Endothelial cell of umbilical vein (primary cell): ENCODE measurements at regions not wholly inside any gene's neighbourhood (a gene's known extent, or its start where the extent isn't known, plus 50 kb on each side); places are given as distances from the start of the nearest gene placed in this dataset.

Source experiments
- BruUV-seq: library from RNA; stranded (reverse); fragments of 400-500 nt; replicated peaks from 2 replicates; lab custom pipeline; 2021; lab: Mats Ljungman, UMichigan
- CTCF ChIA-PET: fragments of 300-600, 350-600 bp; sonication (Branson Sonifier 250); formaldehyde crosslinking; loops from one replicate; lab custom pipeline; 2021; ENCODE audit warnings: antibody characterized with exemption, inconsistent platforms; lab: Charles Lee
- POLR2A ChIA-PET: fragments of 300-600, 350-600 bp; sonication (Branson Sonifier 250); formaldehyde crosslinking; loops from one replicate; lab custom pipeline; 2021; ENCODE audit warnings: antibody characterized with exemption, inconsistent platforms; lab: Charles Lee
- DNase-seq: peaks from one replicate; pipeline ENCODE4 v3.0.0-alpha.2; 2011; ENCODE audit warnings: low read depth, low spot score
- FAIRE-seq: peaks from 2 replicates; lab custom pipeline; 2011; peaks lifted over from hg19 to GRCh38; lab: Jason Lieb, UNC
- H2AFZ ChIP-seq: 2 replicates; pipeline ENCODE4 v1.6.0; 2012; ENCODE audit warnings: low read depth, low read length, control low read depth, inconsistent platforms
- H3K27ac ChIP-seq: 2 replicates; pipeline ENCODE4 v1.5.1; 2011; ENCODE audit warnings: low read depth, mild to moderate bottlenecking, control low read depth, low read length, moderate library complexity; ENCODE audit not compliant: insufficient read depth
- H3K27me3 ChIP-seq, 2 experiments: 2 replicates each; pipeline versions ENCODE4 v1.6.0 to v1.6.1; 2011; ENCODE audit warnings: low read length in 2 of 2, mixed read lengths in 1 of 2; ENCODE audit not compliant: control insufficient read depth in 2 of 2, insufficient read depth in 2 of 2
- H3K36me3 ChIP-seq, 2 experiments: 2 replicates in 1 of 2; 3 replicates in 1 of 2; pipeline ENCODE4 v1.5.1; 2011; ENCODE audit warnings: low read length in 2 of 2, mild to moderate bottlenecking in 1 of 2, moderate library complexity in 1 of 2; ENCODE audit not compliant: control insufficient read depth in 2 of 2, insufficient read depth in 2 of 2; ENCODE audit errors: extremely low read depth in 1 of 2
- H3K4me1 ChIP-seq: 3 replicates; pipeline ENCODE4 v1.5.1; 2011; ENCODE audit warnings: mild to moderate bottlenecking, low read length; ENCODE audit not compliant: control insufficient read depth, insufficient read depth; ENCODE audit errors: extremely low read depth
- H3K4me2 ChIP-seq: 2 replicates; pipeline ENCODE4 v1.6.1; 2011; ENCODE audit warnings: low read length, control low read depth, mixed read lengths; ENCODE audit not compliant: insufficient read depth
- H3K4me3 ChIP-seq, 3 experiments: fragments of 200-600 bp in 1 of 3; sonication (generic), shearing (Covaris generic) in 1 of 3; replicated peaks in 1 of 3; 2 replicates each; pipeline ENCODE4 v1.5.1; 2011 to 2016; ENCODE audit warnings: control low read depth in 3 of 3, low read length in 3 of 3, mild to moderate bottlenecking in 2 of 3, inconsistent platforms in 1 of 3, low read depth in 1 of 3, moderate library complexity in 1 of 3; ENCODE audit not compliant: insufficient read depth in 1 of 3
- H3K79me2 ChIP-seq: 2 replicates; pipeline ENCODE4 v1.6.0; 2012; ENCODE audit warnings: low read length, inconsistent platforms; ENCODE audit not compliant: control insufficient read depth, insufficient read depth
- H3K9ac ChIP-seq: replicated peaks from 2 replicates; pipeline ENCODE3; 2011; ENCODE audit warnings: low read length, control low read depth; ENCODE audit not compliant: insufficient read depth; ENCODE audit errors: extremely low read depth
- H3K9me1 ChIP-seq: replicated peaks from 3 replicates; pipeline ENCODE4 v1.6.0; 2011; ENCODE audit warnings: mild to moderate bottlenecking, low read length; ENCODE audit not compliant: control insufficient read depth, insufficient read depth; ENCODE audit errors: extremely low read depth
- H3K9me3 ChIP-seq: replicated peaks from 2 replicates; pipeline ENCODE4 v1.5.1; 2012; ENCODE audit warnings: low read length, inconsistent platforms; ENCODE audit not compliant: control insufficient read depth, insufficient read depth
- H4K20me1 ChIP-seq: replicated peaks from 2 replicates; pipeline ENCODE3; 2011; ENCODE audit warnings: mild to moderate bottlenecking, low read length; ENCODE audit not compliant: control insufficient read depth, insufficient read depth; ENCODE audit errors: extremely low read depth
- EZH2 ChIP-seq: IDR thresholded peaks from 2 replicates; pipeline ENCODE4 v1.6.1; 2012; ENCODE audit warnings: borderline replicate concordance, low read depth, mild to moderate bottlenecking, moderate library complexity, low read length, inconsistent platforms; ENCODE audit not compliant: severe bottlenecking
- FOS ChIP-seq: IDR thresholded peaks from 2 replicates; pipeline ENCODE4 v1.6.1; 2011; ENCODE audit warnings: mild to moderate bottlenecking, low read length, moderate library complexity, borderline replicate concordance; ENCODE audit not compliant: insufficient read depth
- GATA2 ChIP-seq: IDR thresholded peaks from 2 replicates; pipeline ENCODE4 v1.7.0; 2011; ENCODE audit warnings: low read depth, mild to moderate bottlenecking, moderate library complexity, mixed read lengths, low read length; ENCODE audit not compliant: insufficient read length, insufficient read depth
- JUN ChIP-seq: IDR thresholded peaks from 2 replicates; pipeline ENCODE4 v1.6.1; 2011; ENCODE audit warnings: borderline replicate concordance, low read depth; ENCODE audit not compliant: insufficient read length, insufficient read depth
- MYC ChIP-seq: IDR thresholded peaks from one replicate; pipeline ENCODE4 v1.6.1; 2011; ENCODE audit warnings: mild to moderate bottlenecking, low read depth, low read length
- POLR2A ChIP-seq: IDR thresholded peaks from 2 replicates; pipeline ENCODE4 v1.6.1; 2012; ENCODE audit warnings: low read depth, mild to moderate bottlenecking, control low read depth, low read length
- POLR2AphosphoS5 ChIP-seq: IDR thresholded peaks from 2 replicates; pipeline ENCODE4 v1.6.1; 2012; ENCODE audit warnings: low read depth, mild to moderate bottlenecking, control low read depth, low read length, moderate library complexity; ENCODE audit not compliant: insufficient read depth
- dilution Hi-C: fragments of 300-500 bp; cut with MboI; formaldehyde crosslinking; loops from one replicate; pipeline ENCODE4 v1.15.0; 2019; ENCODE audit warnings: low sequenced_read_pairs; ENCODE audit not compliant: extremely low pct_ligation_motif_present
- intact Hi-C: fragments of 100-400 bp; cut with micrococcal nuclease; formaldehyde crosslinking; loops from one replicate; pipeline ENCODE4 v1.10.0; 2022
- TF ChIP-seq, protein P1 (sequence below), 2 donors: IDR thresholded peaks; 1 replicate in 1 of 2; 2 replicates in 1 of 2; pipeline ENCODE4 v1.5.1; 2011; ENCODE audit warnings: low read length in 2 of 2, mild to moderate bottlenecking in 2 of 2, moderate library complexity in 2 of 2, control low read depth in 1 of 2, inconsistent platforms in 1 of 2, low read depth in 1 of 2; ENCODE audit not compliant: insufficient read depth in 1 of 2; ENCODE audit errors: extremely low read depth in 1 of 2
- TF ChIP-seq, protein P2 (sequence below): IDR thresholded peaks from 2 replicates; pipeline ENCODE4 v1.6.1; 2011; ENCODE audit not compliant: insufficient read depth, insufficient read length

DNA sequence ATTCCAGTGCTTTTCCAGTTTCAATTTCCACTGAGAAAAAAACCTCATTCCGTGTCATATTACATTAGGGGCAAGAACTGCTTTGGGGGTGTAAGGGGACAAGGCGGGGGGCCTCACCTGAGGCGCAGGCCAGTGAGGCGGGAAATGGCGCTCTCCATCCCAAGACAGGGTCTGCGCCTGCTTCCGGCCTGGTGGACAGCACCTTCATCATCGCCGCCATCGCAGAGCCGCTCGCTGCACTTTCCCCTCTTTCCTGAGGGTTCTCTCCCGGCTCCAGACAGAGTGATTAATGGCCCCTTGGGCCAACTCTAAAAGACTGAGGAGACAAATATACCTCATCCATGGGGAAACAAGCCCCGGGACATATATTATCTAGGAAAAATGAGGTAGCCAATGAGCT is 270.0 kb upstream of the SOX4 start:
- Histone ChIP-seq H3K9me1 (no peaks in the 10 kb centered on the region), H3K27ac (no peak overlapping the region), H3K79me2 (no peaks in the 10 kb centered on the region), H3K9me3 (no peaks in the 10 kb centered on the region), H3K4me3 (no peak overlapping the region), H3K36me3 (no peaks in the 10 kb centered on the region), H4K20me1 (no peaks in the 10 kb centered on the region), H2AFZ (no peak overlapping the region), H3K4me1 (no peaks in the 10 kb centered on the region), H3K27me3 (no peaks in the 10 kb centered on the region), H3K4me2 (no peak overlapping the region), H3K9ac (no peak overlapping the region)
- FAIRE-seq: no peak
- dilution Hi-C loops (no loop called here), intact Hi-C loops (no loop called here)
- TF ChIP-seq FOS (no peak), JUN (no peak), MYC (no peak)
- no peak for DNase-seq
- CTCF ChIA-PET: no interaction called here
- BruUV-seq: no TSS peak
- POLR2A ChIA-PET: no interaction called here

DNA sequence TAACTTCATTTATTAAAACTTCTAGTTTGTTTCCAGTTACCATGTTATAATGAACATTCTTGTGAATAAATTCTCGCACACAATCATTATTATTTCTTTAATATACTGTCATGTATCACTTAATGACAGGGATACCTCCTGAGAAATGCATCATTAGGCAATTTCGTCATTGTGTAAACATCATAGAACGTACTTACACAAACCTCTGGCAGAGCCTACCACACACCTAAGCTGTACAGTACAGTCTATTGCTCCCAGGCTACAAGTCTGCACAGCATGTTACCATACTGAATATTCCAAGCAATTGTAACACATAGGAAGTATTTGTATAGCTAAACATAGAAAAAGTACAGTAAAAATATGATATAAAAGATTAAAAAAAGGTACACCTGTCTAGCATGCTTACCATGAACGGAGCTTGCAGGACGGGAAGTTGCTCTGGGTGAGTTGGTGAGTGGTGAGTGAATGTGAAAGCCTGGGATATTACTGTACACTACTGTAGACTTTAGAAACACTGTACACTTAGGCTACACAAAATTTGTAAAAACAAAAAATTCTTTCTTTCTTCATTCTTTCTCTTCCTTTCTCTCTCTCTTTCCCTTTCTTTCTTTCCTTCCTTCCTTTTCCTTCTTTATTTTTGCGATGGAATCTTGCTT is 268.2 kb upstream of the SOX4 start:
- Histone ChIP-seq H4K20me1 (no peaks in the 10 kb centered on the region), H3K9me1 (no peaks in the 10 kb centered on the region), H2AFZ (no peak overlapping the region), H3K4me1 (no peaks in the 10 kb centered on the region), H3K4me2 (no peak overlapping the region), H3K36me3 (no peaks in the 10 kb centered on the region), H3K79me2 (no peaks in the 10 kb centered on the region), H3K27ac (no peak overlapping the region), H3K9ac (no peak overlapping the region), H3K9me3 (no peaks in the 10 kb centered on the region), H3K4me3 (no peak overlapping the region), H3K27me3 (no peaks in the 10 kb centered on the region)
- BruUV-seq: no TSS peak
- intact Hi-C loops: no loop called here
- FAIRE-seq: peak; percentile 4
- DNase-seq: no peak
- dilution Hi-C loops: no loop called here
- TF ChIP-seq, protein P1, sequence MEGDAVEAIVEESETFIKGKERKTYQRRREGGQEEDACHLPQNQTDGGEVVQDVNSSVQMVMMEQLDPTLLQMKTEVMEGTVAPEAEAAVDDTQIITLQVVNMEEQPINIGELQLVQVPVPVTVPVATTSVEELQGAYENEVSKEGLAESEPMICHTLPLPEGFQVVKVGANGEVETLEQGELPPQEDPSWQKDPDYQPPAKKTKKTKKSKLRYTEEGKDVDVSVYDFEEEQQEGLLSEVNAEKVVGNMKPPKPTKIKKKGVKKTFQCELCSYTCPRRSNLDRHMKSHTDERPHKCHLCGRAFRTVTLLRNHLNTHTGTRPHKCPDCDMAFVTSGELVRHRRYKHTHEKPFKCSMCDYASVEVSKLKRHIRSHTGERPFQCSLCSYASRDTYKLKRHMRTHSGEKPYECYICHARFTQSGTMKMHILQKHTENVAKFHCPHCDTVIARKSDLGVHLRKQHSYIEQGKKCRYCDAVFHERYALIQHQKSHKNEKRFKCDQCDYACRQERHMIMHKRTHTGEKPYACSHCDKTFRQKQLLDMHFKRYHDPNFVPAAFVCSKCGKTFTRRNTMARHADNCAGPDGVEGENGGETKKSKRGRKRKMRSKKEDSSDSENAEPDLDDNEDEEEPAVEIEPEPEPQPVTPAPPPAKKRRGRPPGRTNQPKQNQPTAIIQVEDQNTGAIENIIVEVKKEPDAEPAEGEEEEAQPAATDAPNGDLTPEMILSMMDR (IDR thresholded peaks at IDR 0.05; ENCODE audit: extremely low read depth in 1 of 2, insufficient read depth in 1 of 2, low read depth in 1 of 2, low read length in 2 of 2): no peak
- TF ChIP-seq EZH2: no peak
- TF ChIP-seq POLR2A: no peak
- TF ChIP-seq GATA2: no peak
- TF ChIP-seq JUN: no peak
- no peak for TF ChIP-seq FOS
- no peak for TF ChIP-seq POLR2AphosphoS5
- no peak for TF ChIP-seq MYC
- TF ChIP-seq, protein P2, sequence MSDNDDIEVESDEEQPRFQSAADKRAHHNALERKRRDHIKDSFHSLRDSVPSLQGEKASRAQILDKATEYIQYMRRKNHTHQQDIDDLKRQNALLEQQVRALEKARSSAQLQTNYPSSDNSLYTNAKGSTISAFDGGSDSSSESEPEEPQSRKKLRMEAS: no peak
- ChIA-PET CTCF (no interaction called here), POLR2A (no interaction called here)
